ENCODE measurements at regions not wholly inside any gene's neighbourhood (a gene's known extent, or its start where the extent isn't known, plus 50 kb on each side); places are given as distances from the start of the nearest gene placed in this dataset.

- intact Hi-C loops (cut with micrococcal nuclease) = no loop called here
- BruUV-seq (replicated peaks) = no TSS peak
- Mint-ChIP-seq H3K4me1 (ENCODE audit: insufficient read depth, unreplicated experiment) (no peaks in the 10 kb centered on the region), H3K9me3 (ENCODE audit: unreplicated experiment) (peaks cover 4% of the 10 kb centered on the region), H3K27me3 (ENCODE audit: insufficient read depth, unreplicated experiment) (no peaks in the 10 kb centered on the region), H3K4me3 (ENCODE audit: unreplicated experiment) (no peak overlapping the region), H3K36me3 (ENCODE audit: insufficient read depth, unreplicated experiment) (no peaks in the 10 kb centered on the region), H3K27ac (ENCODE audit: low read depth, unreplicated experiment) (no peak overlapping the region)
- DNase-seq (ENCODE audit: unreplicated experiment) = no peak
- ChIA-PET CTCF (no interaction called here), POLR2A (no interaction called here)
- TF ChIP-seq CTCF (IDR thresholded peaks at IDR 0.05; ENCODE audit: unreplicated experiment) = no peak
Observed at GRCh38 chr2:15874321-15874720, 66.0 kb upstream of the MYCN start.

- BruUV-seq (replicated peaks) = no TSS peak
- TF ChIP-seq CTCF (IDR thresholded peaks at IDR 0.05; ENCODE audit: unreplicated experiment) = no peak
- Mint-ChIP-seq H3K36me3 (ENCODE audit: insufficient read depth, unreplicated experiment) (no peaks in the 10 kb centered on the region), H3K27me3 (ENCODE audit: insufficient read depth, unreplicated experiment) (no peaks in the 10 kb centered on the region), H3K9me3 (ENCODE audit: unreplicated experiment) (peaks cover 7% of the 10 kb centered on the region), H3K4me1 (ENCODE audit: insufficient read depth, unreplicated experiment) (no peaks in the 10 kb centered on the region), H3K27ac (ENCODE audit: low read depth, unreplicated experiment) (no peak overlapping the region), H3K4me3 (ENCODE audit: unreplicated experiment) (no peak overlapping the region)
- POLR2A ChIA-PET = interaction anchor here (0.6 kb wide), 1 partner anchor 16 kb away, joined by 3 read pairs; no protein-coding TSS in a partner anchor
- intact Hi-C loops (cut with micrococcal nuclease) = no loop called here
- CTCF ChIA-PET = interaction anchor here (0.7 to 0.9 kb wide), 2 partner anchors 64 to 65 kb away, joined by 4 read pairs; partner anchors contain the start of gene MYCN
- DNase-seq (ENCODE audit: unreplicated experiment) = no peak
Observed at GRCh38 chr2:15874854-15875804, 65.2 kb upstream of the MYCN start.

- ChIA-PET POLR2A (interaction anchor here (0.6 kb wide), 1 partner anchor 15 kb away, joined by 3 read pairs; no protein-coding TSS in a partner anchor), CTCF (interaction anchor here (0.7 to 1.1 kb wide), 4 partner anchors 16 to 786 kb away, joined by 3 to 4 read pairs (median 4); partner anchors contain the start of gene MYCN)
- intact Hi-C loops (cut with micrococcal nuclease) = no loop called here
- Mint-ChIP-seq H3K9me3 (ENCODE audit: unreplicated experiment) (peaks cover 7% of the 10 kb centered on the region), H3K4me3 (ENCODE audit: unreplicated experiment) (no peak overlapping the region), H3K36me3 (ENCODE audit: insufficient read depth, unreplicated experiment) (no peaks in the 10 kb centered on the region), H3K27ac (ENCODE audit: low read depth, unreplicated experiment) (no peak overlapping the region), H3K4me1 (ENCODE audit: insufficient read depth, unreplicated experiment) (no peaks in the 10 kb centered on the region), H3K27me3 (ENCODE audit: insufficient read depth, unreplicated experiment) (no peaks in the 10 kb centered on the region)
- no peak for TF ChIP-seq CTCF (IDR thresholded peaks at IDR 0.05; ENCODE audit: unreplicated experiment)
- BruUV-seq (replicated peaks) = no TSS peak
- no peak for DNase-seq (ENCODE audit: unreplicated experiment)
Observed at GRCh38 chr2:15875969-15876705, 64.2 kb upstream of the MYCN start.

Data from MCF 10A (cell line).